BLaER1 treated with 17β-estradiol and CSF1 and Interleukin-3, amounts not matched to agents 10 nM and 100 nM (cell line): ENCODE measurements at regions not wholly inside any gene's neighbourhood (a gene's known extent, or its start where the extent isn't known, plus 50 kb on each side); places are given as distances from the start of the nearest gene placed in this dataset.
A peak's percentile ranks its signal among the peaks of the same experiment; 100 is the strongest.

Source experiments
- H3K27ac ChIP-seq, 11 experiments: shearing (Covaris generic); formaldehyde crosslinking; 2 replicates each; pipeline ENCODE4 v1.8.1; 2022
- H3K27me3 ChIP-seq, 11 experiments: shearing (Covaris generic); formaldehyde crosslinking; 2 replicates each; pipeline ENCODE4 v1.8.1; 2022
- H3K36me3 ChIP-seq, 11 experiments: shearing (Covaris generic); formaldehyde crosslinking; 2 replicates each; pipeline ENCODE4 v1.8.1; 2022
- H3K4me1 ChIP-seq, 10 experiments: shearing (Covaris generic); formaldehyde crosslinking; 2 replicates each; pipeline ENCODE4 v1.8.1; 2022
- H3K4me2 ChIP-seq, 11 experiments: shearing (Covaris generic); formaldehyde crosslinking; 2 replicates each; pipeline ENCODE4 v1.8.1; 2022
- H3K4me3 ChIP-seq, 10 experiments: shearing (Covaris generic); formaldehyde crosslinking; 2 replicates each; pipeline ENCODE4 v1.8.1; 2022
- H3K9ac ChIP-seq, 11 experiments: shearing (Covaris generic); formaldehyde crosslinking; 2 replicates each; pipeline ENCODE4 v1.8.1; 2022
- H3K9me3 ChIP-seq, 11 experiments: shearing (Covaris generic); formaldehyde crosslinking; replicated peaks in 1 of 11; 2 replicates each; pipeline ENCODE4 v1.8.1; 2022
- H4K20me1 ChIP-seq, 11 experiments: shearing (Covaris generic); formaldehyde crosslinking; 2 replicates each; pipeline ENCODE4 v1.8.1; 2022
- Cebpa-rat ChIP-seq, 11 experiments: shearing (Covaris generic); IDR thresholded peaks; 2 replicates each; pipeline ENCODE4 v1.8.1; 2022

DNA sequence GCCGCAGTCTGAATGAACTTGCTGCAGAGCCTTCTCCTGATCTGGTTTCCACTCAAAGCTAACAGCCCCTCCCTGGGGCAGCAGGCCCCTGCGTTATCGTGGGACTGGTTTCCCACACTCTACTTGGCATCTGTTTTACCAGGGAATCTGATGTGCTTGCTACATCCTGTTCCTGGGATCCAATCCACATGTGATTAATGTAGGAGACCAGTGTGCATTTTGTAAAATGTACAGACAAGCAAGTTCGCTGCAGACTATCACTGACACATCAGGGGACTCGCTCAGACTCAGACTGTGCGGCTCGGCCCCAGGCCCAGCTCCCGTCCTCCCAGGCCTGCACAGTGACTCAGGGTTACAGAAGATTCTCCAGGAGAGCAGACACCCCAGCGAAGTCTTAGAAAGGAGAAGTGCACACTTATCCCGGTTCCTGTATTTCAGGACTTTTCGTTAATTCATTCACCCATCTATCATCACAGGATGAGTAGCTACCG is 340.1 kb downstream of the MATN1 start:
- no peak overlapping the region for H3K4me3 ChIP-seq
- H3K4me1 ChIP-seq, result peaks cover 18 to 42% (median 29%) of the 10 kb centered on the region in 10 experiments
- TF ChIP-seq Cebpa-rat (IDR thresholded peaks at IDR 0.05), result no peak
- no peak overlapping the region for H3K9ac ChIP-seq
- no peaks in the 10 kb centered on the region for H3K9me3 ChIP-seq
- no peaks in the 10 kb centered on the region for H3K36me3 ChIP-seq
- H3K27ac ChIP-seq, result no peak overlapping the region
- peaks cover 0 to 3% (median 0%) of the 10 kb centered on the region in 11 experiments; a peak in 1 of 22 replicates for H4K20me1 ChIP-seq
- no peak overlapping the region; a peak in 1 of 22 replicates for H3K4me2 ChIP-seq
- H3K27me3 ChIP-seq, result peaks cover 0 to 2% (median 0%) of the 10 kb centered on the region in 11 experiments; a peak in 3 of 22 replicates

DNA sequence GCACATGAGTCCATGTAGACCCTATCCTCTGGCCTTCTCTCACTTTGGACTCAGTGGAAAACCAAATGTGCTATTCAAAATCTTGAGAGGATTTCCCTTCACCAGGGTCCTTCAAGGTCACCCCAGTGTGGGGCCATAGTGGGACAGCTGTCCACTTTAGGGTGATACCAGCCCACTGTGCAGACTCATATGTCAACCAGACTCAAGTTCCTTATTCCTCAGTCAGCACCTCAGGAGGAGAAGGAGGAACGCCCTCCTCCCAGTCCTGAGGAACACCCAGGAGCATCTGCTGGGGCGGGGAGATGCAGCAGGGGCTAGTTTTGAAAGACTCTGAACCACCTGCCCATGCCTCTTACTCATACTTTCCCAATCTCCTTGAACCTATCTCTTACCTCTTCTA is 340.9 kb downstream of the MATN1 start:
- TF ChIP-seq Cebpa-rat (IDR thresholded peaks at IDR 0.05), result no peak
- H3K36me3 ChIP-seq, result no peaks in the 10 kb centered on the region
- H3K9ac ChIP-seq, result no peak overlapping the region
- H3K9me3 ChIP-seq, result no peaks in the 10 kb centered on the region
- H4K20me1 ChIP-seq, result peaks cover 0 to 10% (median 0%) of the 10 kb centered on the region in 11 experiments; a peak in 2 of 22 replicates
- peaks cover 22 to 42% (median 34%) of the 10 kb centered on the region in 10 experiments for H3K4me1 ChIP-seq
- peaks cover 0 to 9% (median 6%) of the 10 kb centered on the region in 11 experiments; a peak in 17 of 22 replicates for H3K27me3 ChIP-seq
- H3K27ac ChIP-seq, result no peak overlapping the region
- H3K4me3 ChIP-seq, result no peak overlapping the region
- H3K4me2 ChIP-seq, result no peak overlapping the region

DNA sequence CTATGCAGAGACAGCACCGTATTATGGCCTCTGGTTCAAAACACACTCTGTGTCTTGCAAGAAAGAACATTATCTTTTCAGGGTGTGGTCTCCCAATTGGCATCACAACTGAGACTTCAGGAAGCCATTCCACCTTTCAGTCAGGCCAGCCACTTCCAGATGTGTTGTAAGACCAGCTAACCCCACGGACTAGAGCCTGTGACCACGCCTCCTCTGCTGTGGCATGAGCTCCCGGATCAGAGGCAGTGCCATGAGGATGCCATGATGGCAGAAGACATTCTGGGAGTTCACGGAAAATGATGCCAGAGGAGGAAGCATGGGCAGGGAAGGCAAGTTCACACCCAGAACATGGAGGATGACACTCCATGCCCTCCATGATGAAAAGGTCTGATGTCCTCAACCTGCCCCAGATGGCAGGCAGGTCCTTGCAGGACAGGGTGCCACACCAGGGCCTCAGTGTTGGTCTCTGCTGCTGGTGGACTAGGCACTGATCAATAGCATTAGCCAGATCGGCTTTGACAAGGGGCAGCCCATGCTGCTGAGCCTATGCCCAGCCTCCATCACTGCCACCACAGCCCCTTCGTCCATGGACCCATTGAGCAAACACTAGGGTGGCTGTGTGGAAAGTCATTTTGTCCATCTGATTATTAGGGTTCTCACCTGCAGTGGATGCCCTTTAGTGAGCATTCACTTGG is 341.6 kb downstream of the MATN1 start:
- no peak overlapping the region for H3K4me2 ChIP-seq
- H3K4me3 ChIP-seq, result no peak overlapping the region
- H3K9ac ChIP-seq, result no peak overlapping the region
- no peak overlapping the region for H3K27ac ChIP-seq
- H3K36me3 ChIP-seq, result no peaks in the 10 kb centered on the region
- H3K4me1 ChIP-seq, result peaks cover 22 to 47% (median 41%) of the 10 kb centered on the region in 10 experiments
- H4K20me1 ChIP-seq, result peaks cover 0 to 17% (median 0%) of the 10 kb centered on the region in 11 experiments; a peak in 2 of 22 replicates
- no peak for TF ChIP-seq Cebpa-rat (IDR thresholded peaks at IDR 0.05)
- peaks cover 4 to 16% (median 13%) of the 10 kb centered on the region in 11 experiments; a peak in 19 of 22 replicates for H3K27me3 ChIP-seq
- H3K9me3 ChIP-seq, result no peaks in the 10 kb centered on the region

DNA sequence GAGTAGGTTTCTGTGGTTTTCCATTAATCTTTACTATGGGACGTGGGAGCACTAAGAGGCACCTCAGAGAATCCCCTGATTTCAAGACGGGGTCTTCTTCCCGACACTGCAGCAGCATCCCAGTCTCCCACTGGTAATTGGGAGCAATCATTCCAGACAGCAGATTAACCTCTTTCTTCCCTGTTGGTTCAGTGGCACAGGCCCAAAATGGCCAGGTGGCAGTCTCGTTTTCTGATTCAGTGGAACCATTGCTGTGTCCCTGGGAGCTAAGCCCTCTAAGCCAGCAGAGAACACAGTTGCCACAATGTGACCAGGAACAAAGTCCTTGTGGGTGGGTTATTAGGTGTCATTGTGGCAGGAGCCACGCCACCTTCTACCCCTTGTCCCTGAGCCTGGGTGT is 342.1 kb downstream of the MATN1 start:
- Histone ChIP-seq H3K9ac (no peak overlapping the region), H3K27me3 (peaks cover 8 to 21% (median 16%) of the 10 kb centered on the region in 11 experiments; a peak in 19 of 22 replicates), H3K4me1 (peaks cover 22 to 52% (median 45%) of the 10 kb centered on the region in 10 experiments), H3K4me2 (no peak overlapping the region), H3K36me3 (no peaks in the 10 kb centered on the region), H4K20me1 (peaks cover 0 to 18% (median 0%) of the 10 kb centered on the region in 11 experiments; a peak in 2 of 22 replicates), H3K4me3 (no peak overlapping the region), H3K9me3 (no peaks in the 10 kb centered on the region), H3K27ac (no peak overlapping the region)
- no peak for TF ChIP-seq Cebpa-rat (IDR thresholded peaks at IDR 0.05)

DNA sequence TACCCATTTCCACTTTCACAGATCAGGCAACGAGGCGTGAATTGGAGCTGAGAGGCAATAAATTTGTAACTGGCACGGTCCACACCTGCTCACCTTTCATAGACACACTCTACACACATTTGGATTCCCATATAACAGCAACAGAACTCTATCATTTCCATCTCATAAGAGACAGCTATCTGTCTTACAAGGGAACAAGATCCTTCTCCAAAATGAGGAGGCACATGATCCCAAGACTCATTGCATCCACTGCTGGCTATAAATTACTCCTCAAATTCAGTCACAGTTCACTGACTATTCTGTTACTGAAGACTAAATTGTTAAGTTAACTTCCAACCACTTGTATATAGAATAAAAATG is 342.8 kb downstream of the MATN1 start:
- H3K27me3 ChIP-seq, result peaks cover 8 to 24% (median 16%) of the 10 kb centered on the region in 11 experiments; a peak in 19 of 22 replicates
- H3K4me3 ChIP-seq, result no peak overlapping the region
- H3K4me2 ChIP-seq, result peak overlapping the region in 9 of 11 experiments; percentile 86 to 97 (median 91); a peak in 13 of 22 replicates
- no peak overlapping the region for H3K27ac ChIP-seq
- peaks cover 0 to 18% (median 0%) of the 10 kb centered on the region in 11 experiments; a peak in 2 of 22 replicates for H4K20me1 ChIP-seq
- no peaks in the 10 kb centered on the region for H3K36me3 ChIP-seq
- TF ChIP-seq Cebpa-rat (IDR thresholded peaks at IDR 0.05), result no peak
- H3K4me1 ChIP-seq, result peaks cover 22 to 57% (median 48%) of the 10 kb centered on the region in 10 experiments
- no peak overlapping the region for H3K9ac ChIP-seq
- no peaks in the 10 kb centered on the region for H3K9me3 ChIP-seq

DNA sequence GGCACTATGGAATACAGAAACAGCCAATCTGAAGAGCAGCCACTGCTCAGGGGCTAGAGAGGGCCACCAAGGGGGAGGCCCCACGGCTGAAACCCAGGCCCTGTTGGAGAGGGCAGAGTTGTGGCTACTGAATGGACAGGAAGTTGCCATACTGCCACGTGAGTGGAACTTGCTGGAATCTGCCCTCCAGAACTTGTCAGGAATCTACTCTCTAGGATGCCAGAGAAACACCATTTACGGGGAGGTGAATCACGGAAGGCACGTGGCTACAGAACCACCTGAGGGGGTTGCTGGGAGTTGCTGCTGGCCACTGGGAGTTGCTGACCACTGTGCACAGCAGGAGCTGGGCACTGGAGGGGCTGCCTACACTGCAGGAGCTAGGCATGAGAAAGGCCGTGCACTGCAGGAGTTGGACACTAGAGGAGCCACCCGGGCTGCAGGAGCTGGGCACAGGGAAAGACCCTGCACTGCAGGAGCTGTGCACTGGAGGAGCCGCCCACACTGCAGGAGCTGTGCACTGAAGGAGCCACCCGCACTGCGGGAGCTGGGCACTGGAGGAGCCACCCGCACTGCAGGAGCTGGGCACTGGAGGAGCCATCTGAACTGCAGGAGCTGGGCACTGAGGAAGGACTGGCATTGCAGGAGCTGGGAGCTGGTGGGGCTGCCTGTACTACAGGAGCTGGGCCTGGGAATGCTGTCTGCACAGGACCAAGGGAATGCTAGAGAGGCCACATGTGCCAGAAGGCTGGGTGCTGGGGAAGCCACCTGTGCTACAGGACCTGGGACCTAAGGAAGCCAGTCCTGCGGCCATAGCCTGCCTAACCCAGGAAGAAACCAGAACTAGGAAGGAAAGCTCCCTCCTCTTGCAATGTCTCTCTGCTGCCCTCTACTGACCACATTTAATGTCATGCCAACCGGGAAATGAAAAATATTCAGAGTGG is 343.4 kb downstream of the MATN1 start:
- TF ChIP-seq Cebpa-rat (IDR thresholded peaks at IDR 0.05), result no peak
- H3K4me3 ChIP-seq, result peak overlapping the region in 6 of 10 experiments; percentile 29 to 44 (median 34); a peak in 8 of 20 replicates
- H3K27ac ChIP-seq, result peak overlapping the region in 9 of 11 experiments; percentile 5 to 91 (median 76); a peak in 18 of 22 replicates
- peaks cover 8 to 24% (median 16%) of the 10 kb centered on the region in 11 experiments; a peak in 19 of 22 replicates for H3K27me3 ChIP-seq
- H3K36me3 ChIP-seq, result no peaks in the 10 kb centered on the region
- H3K9me3 ChIP-seq, result no peaks in the 10 kb centered on the region
- peak overlapping the region; percentile 62 to 97 (median 91) for H3K4me2 ChIP-seq
- peaks cover 22 to 57% (median 48%) of the 10 kb centered on the region in 10 experiments for H3K4me1 ChIP-seq
- H3K9ac ChIP-seq, result peak overlapping the region in 8 of 11 experiments; percentile 51 to 80 (median 59); a peak in 16 of 22 replicates
- peaks cover 0 to 18% (median 0%) of the 10 kb centered on the region in 11 experiments; a peak in 2 of 22 replicates for H4K20me1 ChIP-seq

DNA sequence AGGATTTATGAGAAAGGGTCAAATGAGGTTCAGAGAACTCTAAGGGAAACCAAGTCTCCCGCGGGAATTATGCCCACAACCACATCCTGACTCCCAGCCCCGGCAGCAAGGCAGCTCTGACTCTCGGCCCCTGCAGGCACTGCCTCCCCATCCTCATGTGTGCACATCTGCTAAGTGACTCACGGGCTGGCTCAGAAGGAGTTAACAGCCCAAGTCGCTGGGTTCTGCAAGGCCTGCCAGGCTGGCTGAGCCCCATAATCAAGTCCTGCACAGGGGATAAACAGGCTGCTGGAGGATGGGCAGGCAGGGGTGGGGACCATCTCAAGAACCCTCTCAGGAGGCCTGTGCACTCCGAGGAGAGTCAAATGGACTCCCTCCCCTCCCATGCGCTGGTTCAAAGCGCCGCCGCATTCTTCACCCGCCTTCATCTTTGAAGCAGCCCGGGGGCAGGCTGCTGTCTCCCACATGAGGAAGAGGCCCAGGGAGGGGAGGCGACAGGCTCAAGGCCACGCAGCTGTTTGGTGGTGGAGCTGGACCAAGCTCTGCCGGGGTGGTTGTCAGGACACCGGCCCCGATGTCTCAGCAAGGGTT is 344.3 kb downstream of the MATN1 start:
- Histone ChIP-seq H4K20me1 (peaks cover 0 to 18% (median 0%) of the 10 kb centered on the region in 11 experiments; a peak in 2 of 22 replicates), H3K27ac (peak overlapping the region in 9 of 11 experiments; percentile 5 to 91 (median 76); a peak in 18 of 22 replicates), H3K4me2 (peak overlapping the region; percentile 62 to 97 (median 91)), H3K27me3 (peaks cover 8 to 24% (median 16%) of the 10 kb centered on the region in 11 experiments; a peak in 19 of 22 replicates), H3K36me3 (no peaks in the 10 kb centered on the region), H3K9me3 (no peaks in the 10 kb centered on the region), H3K9ac (peak overlapping the region in 8 of 11 experiments; percentile 51 to 80 (median 59); a peak in 16 of 22 replicates), H3K4me1 (peaks cover 22 to 57% (median 48%) of the 10 kb centered on the region in 10 experiments), H3K4me3 (peak overlapping the region in 6 of 10 experiments; percentile 29 to 44 (median 34); a peak in 9 of 20 replicates)
- TF ChIP-seq Cebpa-rat (IDR thresholded peaks at IDR 0.05), result no peak
